ENCODE measurements at regions not wholly inside any gene's neighbourhood (a gene's known extent, or its start where the extent isn't known, plus 50 kb on each side); places are given as distances from the start of the nearest gene placed in this dataset.

- peak; percentile 46 for DNase-seq
Observed at GRCh38 chr4:180449395-180449956, 1793.7 kb upstream of the TENM3 start.

GRCh38 chr4:180455226-180455625, 1788.0 kb upstream of the TENM3 start:
- no peak for DNase-seq

- DNase-seq = no peak
Observed at GRCh38 chr4:180456928-180457327, 1786.3 kb upstream of the TENM3 start.

GRCh38 chr4:180462116-180462515, 1781.1 kb upstream of the TENM3 start:
- no peak for DNase-seq

- no peak for DNase-seq
Observed at GRCh38 chr4:180465364-180465763, 1777.8 kb upstream of the TENM3 start.

- no peak for DNase-seq
Observed at GRCh38 chr4:180483036-180483435, 1760.2 kb upstream of the TENM3 start.

- DNase-seq = no peak
Observed at GRCh38 chr4:180485407-180485806, 1757.8 kb upstream of the TENM3 start.

- no peak for DNase-seq
Observed at GRCh38 chr4:180486342-180486741, 1756.9 kb upstream of the TENM3 start.

- DNase-seq = no peak
Observed at GRCh38 chr4:180489787-180490186, 1753.4 kb upstream of the TENM3 start.

GRCh38 chr4:180491210-180491609, 1752.0 kb upstream of the TENM3 start:
- no peak for DNase-seq

- no peak for DNase-seq
Observed at GRCh38 chr4:180493299-180493698, 1749.9 kb upstream of the TENM3 start.

- DNase-seq = no peak
Observed at GRCh38 chr4:180500154-180500553, 1743.0 kb upstream of the TENM3 start.

GRCh38 chr4:180512801-180513475, 1730.3 kb upstream of the TENM3 start:
- no peak for DNase-seq

- no peak for DNase-seq
Observed at GRCh38 chr4:180518906-180519305, 1724.3 kb upstream of the TENM3 start.

GRCh38 chr4:180521181-180521580, 1722.0 kb upstream of the TENM3 start:
- DNase-seq = no peak

- no peak for DNase-seq
Observed at GRCh38 chr4:180525523-180526077, 1717.6 kb upstream of the TENM3 start.

GRCh38 chr4:180528003-180528402, 1715.2 kb upstream of the TENM3 start:
- DNase-seq = no peak

- no peak for DNase-seq
Observed at GRCh38 chr4:180530787-180531186, 1712.4 kb upstream of the TENM3 start.

- no peak for DNase-seq
Observed at GRCh38 chr4:180532691-180533090, 1710.5 kb upstream of the TENM3 start.

GRCh38 chr4:180538384-180539057, 1704.7 kb upstream of the TENM3 start:
- DNase-seq = no peak

- no peak for DNase-seq
Observed at GRCh38 chr4:180539284-180539683, 1703.9 kb upstream of the TENM3 start.

- no peak for DNase-seq
Observed at GRCh38 chr4:180541678-180542077, 1701.5 kb upstream of the TENM3 start.

GRCh38 chr4:180542445-180543100, 1700.6 kb upstream of the TENM3 start:
- DNase-seq = peak; percentile 89
